B cell (primary cell): ENCODE measurements at regions not wholly inside any gene's neighbourhood (a gene's known extent, or its start where the extent isn't known, plus 50 kb on each side); places are given as distances from the start of the nearest gene placed in this dataset.

Source experiments
- ATAC-seq: fragments of 200-7000 bp; cut with Tn5 transposase; one replicate; pipeline ENCODE4 v1.10.0; 2021; ENCODE audit warnings: low read depth, mild to moderate bottlenecking, moderate number of reproducible peaks, moderate library complexity
- CTCF ChIA-PET: fragments of 350-600 bp; sonication (Branson Sonifier 250); formaldehyde crosslinking; loops from one replicate; lab custom pipeline; 2021; ENCODE audit warnings: antibody characterized with exemption, inconsistent platforms; lab: Charles Lee
- POLR2A ChIA-PET: fragments of 350-600 bp; sonication (Branson Sonifier 250); formaldehyde crosslinking; loops from one replicate; lab custom pipeline; 2021; ENCODE audit warnings: antibody characterized with exemption; lab: Charles Lee
- DNase-seq: peaks from one replicate; pipeline ENCODE4 v3.0.0; 2013
- H2AFZ ChIP-seq: 2 replicates; pipeline ENCODE4 v1.6.1; 2012; ENCODE audit warnings: mild to moderate bottlenecking, low read depth, low read length; ENCODE audit not compliant: insufficient read depth, poor library complexity, severe bottlenecking
- H3K27ac ChIP-seq, 2 donors: 1 replicate in 1 of 2; 2 replicates in 1 of 2; pipeline ENCODE4 v1.5.1; 2012 to 2013; ENCODE audit warnings: low read length in 2 of 2, mild to moderate bottlenecking in 2 of 2, moderate library complexity in 1 of 2
- H3K27me3 ChIP-seq, 4 experiments: fragments of 200-600 bp in 1 of 4; sonication (generic) in 1 of 4; replicated peaks in 1 of 4; 1 replicate in 2 of 4; 2 replicates in 2 of 4; pipeline versions ENCODE4 v1.6.1 to v1.7.0; 2013 to 2016; ENCODE audit warnings: low read length in 3 of 4, mild to moderate bottlenecking in 2 of 4, mixed read lengths in 1 of 4, moderate library complexity in 1 of 4; ENCODE audit not compliant: insufficient read depth in 4 of 4, control insufficient read depth in 3 of 4; ENCODE audit errors: control extremely low read depth in 1 of 4
- H3K36me3 ChIP-seq, 2 experiments: replicated peaks in 1 of 2; 1 replicate in 1 of 2; 2 replicates in 1 of 2; pipeline versions ENCODE4 v1.6.1 to v1.7.1; 2013; ENCODE audit warnings: low read length in 1 of 2; ENCODE audit not compliant: insufficient read depth in 2 of 2, control insufficient read depth in 1 of 2; ENCODE audit errors: control extremely low read depth in 1 of 2, extremely low read depth in 1 of 2
- H3K4me1 ChIP-seq, 2 donors: fragments of 200-600 bp in 1 of 2; sonication (generic) in 1 of 2; 1 replicate in 1 of 2; 2 replicates in 1 of 2; pipeline versions ENCODE4 v1.5.1 to v1.6.1; 2013 to 2017; ENCODE audit warnings: low read length in 2 of 2; ENCODE audit not compliant: control insufficient read depth in 2 of 2, insufficient read depth in 2 of 2
- H3K4me2 ChIP-seq: replicated peaks from 2 replicates; pipeline ENCODE3; 2012; ENCODE audit warnings: mild to moderate bottlenecking, low read depth, low read length; ENCODE audit not compliant: poor library complexity, severe bottlenecking
- H3K4me3 ChIP-seq, 5 experiments: fragments of 200-600 bp in 1 of 5; sonication (generic) in 1 of 5; 1 replicate in 3 of 5; 2 replicates in 2 of 5; pipeline versions ENCODE4 v1.5.1 to v1.7.0; 2011 to 2016; ENCODE audit warnings: low read length in 4 of 5, mild to moderate bottlenecking in 4 of 5, low read depth in 2 of 5, control low read depth in 1 of 5, moderate library complexity in 1 of 5; ENCODE audit not compliant: insufficient read depth in 1 of 5; ENCODE audit errors: control extremely low read depth in 1 of 5, extremely low read depth in 1 of 5
- H3K79me2 ChIP-seq: fragments of 200-600 bp; sonication (generic); one replicate; pipeline ENCODE4 v1.6.0; 2016; ENCODE audit warnings: low read length; ENCODE audit not compliant: control insufficient read depth, insufficient read depth
- H3K9ac ChIP-seq: fragments of 200-600 bp; sonication (generic); 2 replicates; pipeline ENCODE4 v1.6.1; 2017; ENCODE audit warnings: mild to moderate bottlenecking, low read length, moderate library complexity
- H3K9me3 ChIP-seq, 3 donors: one replicate each; pipeline versions ENCODE4 v1.6.1 to v1.7.1; 2013; ENCODE audit warnings: low read length in 2 of 3; ENCODE audit not compliant: control insufficient read depth in 2 of 3, insufficient read depth in 1 of 3; ENCODE audit errors: control extremely low read depth in 1 of 3
- H4K20me1 ChIP-seq: 2 replicates; pipeline ENCODE4 v1.6.0; 2012; ENCODE audit warnings: mild to moderate bottlenecking, low read length; ENCODE audit not compliant: insufficient read depth, control insufficient read depth, poor library complexity, severe bottlenecking
- H3K27ac Mint-ChIP-seq: one replicate; pipeline ENCODE4 v1.8.0; 2021; ENCODE audit warnings: mixed read lengths
- H3K27me3 Mint-ChIP-seq: one replicate; pipeline ENCODE4 v1.8.0; 2021; ENCODE audit warnings: mixed read lengths
- H3K4me1 Mint-ChIP-seq: one replicate; pipeline ENCODE4 v1.8.0; 2021; ENCODE audit warnings: mixed read lengths
- H3K4me3 Mint-ChIP-seq: one replicate; pipeline ENCODE4 v1.8.0; 2021; ENCODE audit warnings: mixed read lengths
- H3K9me3 Mint-ChIP-seq: one replicate; pipeline ENCODE4 v1.8.0; 2022; ENCODE audit warnings: mixed read lengths; ENCODE audit not compliant: insufficient read depth
- EZH2 ChIP-seq: IDR thresholded peaks from 2 replicates; pipeline ENCODE4 v1.6.1; 2012; ENCODE audit warnings: borderline replicate concordance, low read depth, mild to moderate bottlenecking, moderate library complexity, low read length; ENCODE audit not compliant: insufficient read depth, poor library complexity, severe bottlenecking
- WGBS: methylation state at CpG from one replicate; pipeline ENCODE4 v1.1.5; 2013; ENCODE audit warnings: missing lambda C conversion rate; ENCODE audit not compliant: insufficient coverage; 5-methylcytosine and 5-hydroxymethylcytosine counted together
- intact Hi-C: fragments of 100-400 bp; cut with micrococcal nuclease; formaldehyde crosslinking; loops from one replicate; pipeline ENCODE4 v1.10.0; 2022
- TF ChIP-seq, protein P1 (sequence below): fragments of 200-600 bp; IDR thresholded peaks from one replicate; pipeline ENCODE4 v1.8.0; 2022; ENCODE audit warnings: antibody characterized with exemption, mild to moderate bottlenecking

DNA sequence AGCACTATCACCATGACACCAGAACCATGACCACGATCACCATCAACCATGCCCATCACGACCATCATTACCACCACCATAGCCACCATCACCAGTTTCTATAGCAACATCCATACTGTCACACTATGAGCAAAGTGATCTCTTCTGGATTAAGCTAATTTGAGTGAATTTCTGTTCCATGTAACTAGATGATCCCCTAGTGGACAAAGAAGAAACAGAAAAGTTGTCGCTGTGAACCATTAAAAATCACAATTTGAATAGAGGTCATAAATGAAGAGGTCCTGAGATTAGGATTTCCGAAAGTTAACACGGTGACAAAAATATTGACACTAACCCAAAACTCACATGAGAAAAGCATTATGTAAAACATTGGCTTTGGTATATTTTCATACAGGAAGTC lies 77.6 kb downstream of the CLRN3 start:
- no peak overlapping the region for H2AFZ ChIP-seq
- no peak overlapping the region for H3K4me3 ChIP-seq
- H4K20me1 ChIP-seq: no peaks in the 10 kb centered on the region
- TF ChIP-seq, protein P1, sequence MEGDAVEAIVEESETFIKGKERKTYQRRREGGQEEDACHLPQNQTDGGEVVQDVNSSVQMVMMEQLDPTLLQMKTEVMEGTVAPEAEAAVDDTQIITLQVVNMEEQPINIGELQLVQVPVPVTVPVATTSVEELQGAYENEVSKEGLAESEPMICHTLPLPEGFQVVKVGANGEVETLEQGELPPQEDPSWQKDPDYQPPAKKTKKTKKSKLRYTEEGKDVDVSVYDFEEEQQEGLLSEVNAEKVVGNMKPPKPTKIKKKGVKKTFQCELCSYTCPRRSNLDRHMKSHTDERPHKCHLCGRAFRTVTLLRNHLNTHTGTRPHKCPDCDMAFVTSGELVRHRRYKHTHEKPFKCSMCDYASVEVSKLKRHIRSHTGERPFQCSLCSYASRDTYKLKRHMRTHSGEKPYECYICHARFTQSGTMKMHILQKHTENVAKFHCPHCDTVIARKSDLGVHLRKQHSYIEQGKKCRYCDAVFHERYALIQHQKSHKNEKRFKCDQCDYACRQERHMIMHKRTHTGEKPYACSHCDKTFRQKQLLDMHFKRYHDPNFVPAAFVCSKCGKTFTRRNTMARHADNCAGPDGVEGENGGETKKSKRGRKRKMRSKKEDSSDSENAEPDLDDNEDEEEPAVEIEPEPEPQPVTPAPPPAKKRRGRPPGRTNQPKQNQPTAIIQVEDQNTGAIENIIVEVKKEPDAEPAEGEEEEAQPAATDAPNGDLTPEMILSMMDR: no peak
- TF ChIP-seq EZH2: no peak
- DNase-seq (no peak), ATAC-seq (no peak)
- ChIA-PET CTCF (no interaction called here), POLR2A (no interaction called here)
- Mint-ChIP-seq H3K27me3 (peaks cover 24% of the 10 kb centered on the region), H3K4me1 (no peaks in the 10 kb centered on the region), H3K27ac (no peak overlapping the region), H3K9me3 (no peaks in the 10 kb centered on the region), H3K4me3 (no peak overlapping the region)
- no peaks in the 10 kb centered on the region for H3K79me2 ChIP-seq
- no peaks in the 10 kb centered on the region for H3K9me3 ChIP-seq
- H3K4me1 ChIP-seq: no peaks in the 10 kb centered on the region
- 75% methylated on average over 2 of the region's 5 CpGs for WGBS
- no peaks in the 10 kb centered on the region for H3K36me3 ChIP-seq
- no peak overlapping the region for H3K27ac ChIP-seq
- intact Hi-C loops: no loop called here
- no peaks in the 10 kb centered on the region for H3K27me3 ChIP-seq
- H3K4me2 ChIP-seq: no peak overlapping the region
- H3K9ac ChIP-seq: no peak overlapping the region

- WGBS: 81% methylated on average over 2 of the region's 2 CpGs
- no peaks in the 10 kb centered on the region for H3K36me3 ChIP-seq
- no peak overlapping the region for H3K4me3 ChIP-seq
- TF ChIP-seq, protein P1: no peak
- TF ChIP-seq EZH2: no peak
- no peaks in the 10 kb centered on the region for H3K4me1 ChIP-seq
- no peak overlapping the region for H3K4me2 ChIP-seq
- H4K20me1 ChIP-seq: no peaks in the 10 kb centered on the region
- intact Hi-C loops: no loop called here
- ATAC-seq (no peak), DNase-seq (no peak)
- no peak overlapping the region for H3K4me3 Mint-ChIP-seq
- no peaks in the 10 kb centered on the region for H3K4me1 Mint-ChIP-seq
- H3K9ac ChIP-seq: no peak overlapping the region
- peaks cover 0 to 13% (median 6%) of the 10 kb centered on the region in 3 donors for H3K9me3 ChIP-seq
- no peaks in the 10 kb centered on the region for H3K79me2 ChIP-seq
- no peak overlapping the region for H3K27ac Mint-ChIP-seq
- H2AFZ ChIP-seq: no peak overlapping the region
- ChIA-PET POLR2A (no interaction called here), CTCF (no interaction called here)
- H3K27me3 ChIP-seq: no peaks in the 10 kb centered on the region
- H3K9me3 Mint-ChIP-seq: peaks cover 7% of the 10 kb centered on the region
- H3K27me3 Mint-ChIP-seq: peaks cover 3% of the 10 kb centered on the region
- H3K27ac ChIP-seq: no peak overlapping the region
These were observed 67.9 kb downstream of the CLRN3 start for GRCh38 chr10:127824826-127825225.
